Astrocyte of the spinal cord (primary cell): ENCODE measurements at regions not wholly inside any gene's neighbourhood (a gene's known extent, or its start where the extent isn't known, plus 50 kb on each side); places are given as distances from the start of the nearest gene placed in this dataset.

Experiments used
- DNase-seq: peaks from one replicate; pipeline ENCODE4 v3.0.0; 2011; ENCODE audit warnings: low read depth, low spot score
- H3K4me3 ChIP-seq: 2 replicates; pipeline ENCODE4 v1.5.1; 2011; ENCODE audit warnings: low read depth, mild to moderate bottlenecking, low read length, moderate library complexity
- CTCF ChIP-seq: IDR thresholded peaks from 2 replicates; pipeline ENCODE4 v1.5.1; 2012; ENCODE audit warnings: low read depth, mild to moderate bottlenecking, low read length, inconsistent platforms
- in situ Hi-C: cut with HindIII; loops from 2 replicates; pipeline ENCODE4 v1.10.0; 2017; ENCODE audit warnings: low sequenced_read_pairs

GRCh38 chr1:87685311-87686135 is 356.8 kb downstream of the LMO4 start:
- in situ Hi-C loops = no loop called here
- TF ChIP-seq CTCF = no peak
- peak; percentile 5 for DNase-seq
- H3K4me3 ChIP-seq = no peak overlapping the region

- no peak for TF ChIP-seq CTCF
- DNase-seq = peak; percentile 3
- in situ Hi-C loops = no loop called here
- no peak overlapping the region for H3K4me3 ChIP-seq
These were observed 357.4 kb downstream of the LMO4 start for GRCh38 chr1:87686136-87686495.

- H3K4me3 ChIP-seq = no peak overlapping the region
- in situ Hi-C loops = no loop called here
- no peak for TF ChIP-seq CTCF
- DNase-seq = no peak
These were observed 358.0 kb downstream of the LMO4 start for GRCh38 chr1:87686671-87687070.

GRCh38 chr1:87688136-87688535 is 359.5 kb downstream of the LMO4 start:
- TF ChIP-seq CTCF = no peak
- H3K4me3 ChIP-seq = no peak overlapping the region
- in situ Hi-C loops = no loop called here
- no peak for DNase-seq

- DNase-seq = no peak
- TF ChIP-seq CTCF = no peak
- in situ Hi-C loops = no loop called here
- no peak overlapping the region for H3K4me3 ChIP-seq
These were observed 360.8 kb downstream of the LMO4 start for GRCh38 chr1:87689487-87689886.

- in situ Hi-C loops = no loop called here
- TF ChIP-seq CTCF = no peak
- H3K4me3 ChIP-seq = no peak overlapping the region
- DNase-seq = no peak
These were observed 367.8 kb downstream of the LMO4 start for GRCh38 chr1:87696483-87696882.

- in situ Hi-C loops = no loop called here
- no peak for TF ChIP-seq CTCF
- no peak for DNase-seq
- H3K4me3 ChIP-seq = no peak overlapping the region
These were observed 373.8 kb downstream of the LMO4 start for GRCh38 chr1:87702455-87702854.
